SIG-M5 (cell line): ENCODE measurements at regions not wholly inside any gene's neighbourhood (a gene's known extent, or its start where the extent isn't known, plus 50 kb on each side); places are given as distances from the start of the nearest gene placed in this dataset.
"Not testable (repeated sequence)": the region's sequence is repeated elsewhere in the genome, so short reads cannot be mapped to it uniquely, and the experiment has no call there.

ENCODE experiments used
- DNase-seq: peaks from one replicate; lab custom pipeline; 2025; lab: John Stamatoyannopoulos, UW

DNA sequence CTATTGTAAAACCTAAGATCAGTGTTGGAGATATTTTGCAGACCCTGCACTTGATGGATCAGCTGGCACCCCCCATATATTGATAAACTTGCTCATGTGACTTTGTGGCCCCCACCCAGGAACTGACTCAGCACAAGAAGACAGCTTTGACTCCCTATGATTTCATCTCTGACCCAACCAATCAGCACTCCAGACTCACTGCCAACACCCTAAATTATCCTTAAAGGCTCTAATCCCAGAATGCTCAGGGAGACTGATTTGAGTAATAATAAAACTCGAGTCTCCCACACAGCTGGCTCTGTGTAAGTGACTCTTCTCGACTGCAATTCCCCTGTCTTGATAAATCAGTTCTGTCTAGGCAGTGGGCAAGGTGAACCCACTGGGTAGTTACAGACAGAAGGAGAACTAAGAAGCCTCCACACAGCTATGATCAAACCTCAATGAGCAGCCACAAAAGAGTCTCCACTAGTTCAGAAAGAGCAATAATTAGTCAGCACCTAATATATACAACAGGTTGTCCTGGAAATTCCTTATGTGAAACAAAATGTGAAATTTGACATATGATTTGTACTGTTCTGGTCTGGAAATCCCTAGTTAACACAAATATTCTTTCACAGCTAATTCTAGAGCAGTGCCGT, 52.2 kb downstream of the ACTL7B start:
- no peak for DNase-seq

- no peak for DNase-seq
Observed at GRCh38 chr9:108802967-108803366, 52.8 kb downstream of the ACTL7B start.

GRCh38 chr9:108801949-108802348, 53.8 kb downstream of the ACTL7B start:
- no peak for DNase-seq

DNA sequence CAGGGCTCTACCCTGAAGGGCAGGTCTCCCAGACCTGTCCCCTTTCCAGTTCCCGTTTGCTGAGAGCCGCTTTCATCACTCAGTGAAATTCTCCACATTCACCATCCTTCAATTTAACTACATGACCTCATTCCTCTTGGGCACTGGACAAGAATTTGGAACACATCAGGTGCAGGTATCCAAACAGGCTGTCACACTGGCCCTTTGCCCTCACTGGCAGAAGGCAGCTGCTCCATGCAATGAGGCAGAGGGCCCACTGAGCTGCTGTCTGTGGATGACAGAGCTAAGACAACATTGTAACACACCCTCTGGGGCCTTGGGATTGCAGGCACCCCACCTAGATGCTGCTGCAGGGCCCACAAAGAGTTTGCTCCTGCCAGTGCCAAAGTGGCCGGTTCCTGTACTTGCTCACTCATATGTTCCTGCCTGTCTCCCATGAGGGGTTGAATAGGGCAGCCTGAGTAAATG, 55.1 kb downstream of the ACTL7B start:
- DNase-seq, result no peak

DNA sequence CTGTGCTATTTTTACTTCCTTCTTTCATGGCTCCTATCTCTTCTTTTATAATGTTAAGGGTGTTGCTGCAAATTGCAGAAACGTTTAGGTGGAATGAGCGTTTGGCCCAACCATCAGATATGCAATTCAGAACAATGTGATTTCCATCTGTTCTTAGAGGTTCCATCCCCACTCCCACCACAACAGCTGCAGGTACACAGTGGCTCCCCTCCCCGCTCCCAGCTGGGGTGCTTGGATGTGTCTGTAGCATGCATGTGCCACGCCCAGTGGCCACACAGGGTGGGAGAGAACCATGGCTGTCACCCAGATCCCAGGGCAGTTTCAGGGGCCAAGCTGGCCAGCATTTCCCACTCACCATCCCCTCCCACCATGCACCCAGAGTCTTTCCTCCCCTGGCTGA, 62.2 kb downstream of the ACTL7B start:
- DNase-seq, result no peak

GRCh38 chr9:108789742-108790141, 66.0 kb downstream of the ACTL7B start:
- no peak for DNase-seq

DNA sequence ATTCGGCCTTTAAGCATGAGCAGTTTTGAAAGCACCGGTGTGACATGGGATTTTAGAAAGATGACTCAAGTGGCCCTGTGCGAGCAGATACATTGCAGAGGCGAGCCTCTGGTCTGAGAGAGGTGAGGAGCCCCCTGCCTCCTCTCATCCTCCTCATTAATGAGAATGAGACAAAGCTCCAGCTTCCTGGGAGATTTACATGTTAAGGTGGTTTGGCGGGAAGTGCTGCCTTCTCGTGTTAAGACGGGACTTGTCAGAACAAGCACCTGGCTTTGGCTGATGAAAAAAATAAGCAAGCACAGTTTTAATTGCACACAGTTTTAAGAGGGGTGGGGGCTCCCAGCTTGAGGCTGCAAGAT, 68.1 kb downstream of the ACTL7B start:
- no peak for DNase-seq

DNA sequence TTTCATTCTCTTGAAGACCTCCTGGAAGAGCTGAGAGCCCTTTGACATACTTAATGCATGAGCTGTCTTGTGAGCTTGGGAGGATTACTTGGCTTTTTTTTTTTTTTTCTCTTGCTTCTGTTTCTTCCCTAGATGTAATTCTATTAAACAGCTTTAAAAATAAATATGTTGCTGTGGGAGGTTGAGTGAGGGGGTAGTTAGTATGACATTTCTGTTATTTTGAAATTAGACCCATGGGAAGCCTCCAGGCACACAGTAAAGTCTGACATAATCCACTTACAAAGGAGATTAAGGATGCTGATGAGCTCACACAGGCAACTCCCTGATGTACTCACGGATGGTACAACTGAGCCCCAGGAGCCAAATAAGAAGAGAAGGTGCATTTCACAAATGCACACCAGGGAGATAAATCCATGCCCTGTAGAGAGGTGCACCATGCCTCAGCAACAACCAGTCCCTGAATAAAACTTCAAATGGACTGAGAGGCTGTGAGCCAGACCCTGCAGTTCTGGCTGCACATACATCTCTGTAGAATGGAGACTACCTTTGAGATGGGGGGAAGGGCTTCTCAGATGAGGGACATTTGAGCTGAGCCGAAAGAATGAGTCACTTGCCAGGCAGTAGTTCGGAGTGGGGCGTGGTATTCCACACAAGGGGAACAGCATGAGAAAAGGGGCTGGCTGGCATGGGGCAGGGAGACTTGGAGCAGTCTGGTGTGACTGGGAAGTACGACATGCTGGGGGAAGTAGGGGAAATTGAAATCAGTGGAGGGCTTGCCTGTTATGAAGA, 68.7 kb downstream of the ACTL7B start:
- DNase-seq, result no peak

GRCh38 chr9:108786322-108786721, 69.5 kb downstream of the ACTL7B start:
- no peak for DNase-seq

DNA sequence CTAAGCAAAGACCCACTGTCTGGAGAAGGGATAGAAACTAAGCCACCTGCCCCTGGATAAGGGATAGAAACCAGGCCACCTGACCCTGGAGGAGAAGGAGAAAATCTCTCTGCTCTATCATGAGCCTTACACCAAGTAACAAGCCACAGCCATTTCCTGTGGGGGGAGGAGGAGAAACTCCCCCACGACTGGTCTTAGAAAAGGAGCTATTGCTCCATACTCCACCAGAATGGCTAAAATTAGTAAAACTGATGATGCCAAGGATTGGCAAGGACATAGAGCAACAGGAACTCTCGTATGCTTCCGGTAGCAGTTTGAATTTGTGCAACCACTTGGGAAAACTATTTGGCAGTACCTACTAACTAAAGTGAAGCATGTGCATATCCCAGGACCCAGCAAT, 70.8 kb downstream of the ACTL7B start:
- DNase-seq, result no peak

DNA sequence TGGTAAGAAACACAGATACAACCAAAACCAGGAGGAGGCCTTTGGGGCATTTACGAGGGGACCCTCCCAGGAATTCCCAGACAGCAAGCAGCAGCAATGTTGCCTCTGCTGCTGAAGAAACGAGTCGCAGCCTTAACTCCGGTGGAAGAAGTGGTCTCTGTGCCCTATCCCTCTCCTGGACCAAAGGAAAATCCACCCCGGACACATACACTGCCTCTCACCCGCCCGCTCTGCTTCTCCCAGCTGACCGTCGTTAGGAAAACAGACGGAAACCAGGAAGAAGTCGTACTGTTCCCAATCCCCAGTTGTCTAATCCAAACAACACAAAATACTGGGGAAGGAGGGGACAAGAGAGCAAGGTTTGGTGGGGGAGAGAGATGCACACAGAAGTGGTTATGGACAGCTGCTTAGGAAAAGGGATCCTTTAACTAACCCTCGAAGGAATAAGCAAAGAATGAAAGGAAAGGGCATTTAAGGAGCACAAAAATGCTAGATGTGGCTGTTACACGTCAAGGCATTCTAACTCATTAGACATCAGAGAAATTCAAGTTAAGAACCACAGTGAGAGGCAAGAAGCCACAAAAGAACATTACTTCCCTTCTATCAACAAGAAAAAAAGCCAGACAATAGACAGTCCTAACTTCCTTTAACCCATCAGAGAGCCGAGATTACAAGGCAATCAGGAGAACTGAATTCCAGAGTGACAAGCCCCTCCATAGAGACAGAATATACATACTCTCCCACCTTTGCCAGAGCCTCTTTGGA, 71.9 kb downstream of the ACTL7B start:
- no peak for DNase-seq

DNA sequence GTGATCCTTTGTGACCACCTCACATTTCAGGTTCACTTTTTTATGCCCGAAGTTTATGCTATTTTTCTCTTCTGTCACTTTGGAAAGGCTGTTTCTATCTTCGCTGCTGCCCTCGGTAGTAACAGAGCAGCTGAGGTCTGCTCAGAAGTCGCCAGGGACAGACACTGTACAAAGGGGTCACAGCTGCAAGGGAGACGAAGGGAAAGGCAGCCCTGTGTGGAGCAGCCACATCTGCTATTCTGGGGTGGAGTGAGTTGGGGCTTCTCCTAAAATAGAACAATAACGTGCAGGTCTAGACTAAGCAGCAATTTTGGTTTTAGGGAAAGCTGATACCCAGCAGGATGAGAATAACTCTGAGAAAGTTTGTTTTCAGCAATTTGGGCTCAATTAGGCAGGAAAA, 72.5 kb downstream of the ACTL7B start:
- DNase-seq, result no peak

DNA sequence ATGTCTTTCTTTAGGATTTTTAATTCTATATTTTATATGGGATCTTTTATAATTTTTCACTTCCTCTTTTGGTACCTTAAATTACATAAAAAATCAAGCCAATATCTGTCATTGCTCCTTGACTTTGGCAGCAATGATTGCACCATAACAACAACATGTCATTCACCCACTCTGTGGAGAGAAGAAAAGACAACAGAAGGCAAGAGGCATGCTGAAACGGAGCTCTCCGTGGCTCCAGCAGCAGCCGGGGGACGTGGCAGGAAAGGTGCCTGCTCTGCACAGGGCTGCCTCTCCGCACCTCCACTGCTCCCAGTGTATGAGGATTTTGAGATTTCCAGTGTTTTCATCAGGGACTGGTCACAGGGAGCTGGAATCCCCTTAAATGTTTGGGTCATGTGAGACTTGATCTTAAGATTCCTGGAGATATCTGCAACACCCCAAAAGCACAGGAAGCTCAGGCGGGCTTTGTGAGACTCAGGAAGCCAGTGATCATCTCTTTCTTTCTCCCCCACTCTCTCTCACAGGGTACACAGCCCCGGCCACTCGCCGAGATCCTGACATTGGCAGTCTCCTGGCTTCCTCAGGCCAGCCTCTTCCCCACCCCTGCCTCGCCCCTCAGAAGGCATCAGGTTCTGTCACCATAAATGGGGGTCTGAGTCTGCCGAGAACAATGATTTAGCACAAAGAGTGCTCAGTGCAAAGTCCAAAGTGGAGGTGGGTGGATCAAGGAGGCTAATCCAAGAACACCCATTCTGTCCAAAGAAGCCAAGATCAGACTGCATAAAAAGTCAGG, 74.6 kb downstream of the ACTL7B start:
- peak; percentile 1 for DNase-seq

DNA sequence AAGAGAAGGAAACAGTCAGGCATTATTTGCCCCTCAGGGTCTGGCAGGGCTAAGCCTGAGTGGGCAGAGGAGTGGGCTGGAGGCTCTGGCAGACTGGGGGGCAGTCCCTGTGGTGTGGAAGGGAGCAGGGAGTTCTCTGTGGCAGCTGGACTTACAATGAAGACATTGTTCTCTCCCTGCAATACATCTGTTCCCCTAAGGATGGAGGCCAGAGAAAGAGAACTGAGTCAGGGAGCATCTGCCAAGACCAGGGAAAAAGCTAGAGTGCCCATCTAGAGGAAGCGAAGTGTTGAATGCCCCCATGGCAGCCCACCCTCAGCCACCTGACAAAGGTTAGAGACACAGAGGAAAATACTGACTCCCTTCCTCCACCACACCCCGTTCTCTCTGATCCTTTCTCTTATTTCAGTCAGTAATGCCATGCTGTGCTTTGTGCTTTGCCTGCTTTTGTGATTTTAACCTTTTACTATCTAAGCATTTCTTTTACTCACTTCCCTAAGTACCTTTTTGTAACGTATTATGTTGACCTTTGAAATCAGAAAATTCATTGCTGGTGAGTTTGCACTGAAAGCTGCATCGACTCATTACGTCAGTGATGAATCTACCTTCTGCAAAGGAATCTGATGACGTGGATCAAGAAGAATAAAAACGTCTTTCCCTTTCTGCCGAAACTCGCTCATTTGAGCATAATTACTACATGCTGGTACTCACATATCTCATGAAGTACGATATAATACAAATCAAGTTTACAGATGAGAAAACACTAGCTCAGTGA, 76.0 kb downstream of the ACTL7B start:
- no peak for DNase-seq

DNA sequence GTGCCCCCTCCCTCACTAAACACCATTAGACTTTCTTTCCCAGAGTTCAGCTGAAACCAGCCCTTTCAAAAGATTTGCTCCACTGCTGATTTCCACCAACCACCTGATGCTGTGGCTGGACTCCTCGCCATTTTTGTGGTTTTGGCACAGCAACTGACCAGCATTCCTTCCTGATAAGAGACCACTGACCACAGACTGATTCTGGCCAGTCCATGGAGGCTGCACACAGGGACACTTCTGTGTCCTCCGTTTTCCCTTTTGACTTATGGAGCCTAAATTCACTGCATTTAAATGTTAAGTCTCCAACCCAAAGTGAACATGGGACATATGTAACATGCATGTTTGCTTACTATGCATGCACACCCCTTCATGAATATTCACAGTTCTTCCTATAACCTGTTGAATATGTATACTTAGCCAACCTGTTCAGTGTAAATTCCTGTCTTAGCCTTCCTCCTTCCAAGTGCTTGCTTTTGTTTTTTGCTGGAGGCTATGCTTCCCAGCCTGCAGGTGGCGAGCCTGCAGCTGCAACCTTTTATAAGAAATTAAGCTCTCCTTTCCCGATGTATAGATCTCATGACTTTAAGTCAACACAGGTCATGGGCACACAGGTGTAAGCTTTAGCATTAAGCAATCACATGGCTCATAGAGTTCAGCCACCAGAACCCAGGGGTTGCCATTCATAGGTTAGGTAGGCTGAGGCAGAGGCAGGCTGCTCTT, 78.7 kb downstream of the ACTL7B start:
- no peak for DNase-seq

- DNase-seq, result no peak
Observed at GRCh38 chr9:108775901-108776306, 79.9 kb downstream of the ACTL7B start.

DNA sequence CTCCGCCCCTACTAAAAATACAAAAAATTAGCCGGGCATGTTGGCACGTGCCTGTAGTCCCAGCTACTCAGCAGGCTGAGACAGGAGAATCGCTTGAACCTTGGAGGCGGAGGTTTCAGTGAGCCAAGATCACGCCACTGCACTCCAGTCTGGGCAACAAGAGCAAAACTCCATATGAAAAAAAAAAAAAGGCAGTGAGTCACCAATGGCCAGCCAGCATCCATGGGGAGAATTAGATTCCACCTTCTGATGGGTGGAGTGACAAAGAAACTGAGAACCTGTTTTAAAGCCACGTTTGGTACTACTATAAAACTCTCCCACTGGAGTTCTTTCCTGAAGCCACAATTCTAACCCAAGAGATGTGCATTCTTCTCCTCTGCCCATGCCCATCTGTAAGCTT, 81.7 kb downstream of the ACTL7B start:
- DNase-seq, result not testable (repeated sequence)

DNA sequence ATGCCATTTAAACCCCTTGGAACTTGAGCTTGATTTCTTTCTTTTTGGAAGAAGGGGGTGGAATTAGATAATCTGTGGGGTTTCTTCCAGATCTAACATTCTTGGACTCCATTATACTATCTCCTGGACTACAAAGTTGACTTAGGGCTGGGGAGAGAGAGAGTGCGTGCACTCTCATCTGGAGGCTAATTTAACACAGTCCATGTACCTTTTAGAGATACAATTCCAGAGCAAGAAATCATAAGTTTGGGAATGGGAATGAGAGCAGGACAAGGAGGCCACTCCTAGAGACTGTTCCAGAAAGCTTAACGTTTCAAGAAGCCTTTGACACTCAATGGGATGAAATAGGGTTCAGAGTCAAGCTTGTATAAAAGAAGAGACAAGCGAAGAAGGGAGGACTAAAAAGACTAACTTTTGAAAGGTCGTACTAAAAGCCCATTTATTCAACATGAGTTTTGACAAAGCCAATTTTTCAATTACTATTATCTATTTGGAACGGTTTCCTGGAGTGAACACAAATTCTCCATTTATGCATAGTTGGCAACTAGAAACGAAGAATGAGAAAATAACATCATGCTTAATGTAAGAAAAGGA, 83.4 kb downstream of the ACTL7B start:
- no peak for DNase-seq

DNA sequence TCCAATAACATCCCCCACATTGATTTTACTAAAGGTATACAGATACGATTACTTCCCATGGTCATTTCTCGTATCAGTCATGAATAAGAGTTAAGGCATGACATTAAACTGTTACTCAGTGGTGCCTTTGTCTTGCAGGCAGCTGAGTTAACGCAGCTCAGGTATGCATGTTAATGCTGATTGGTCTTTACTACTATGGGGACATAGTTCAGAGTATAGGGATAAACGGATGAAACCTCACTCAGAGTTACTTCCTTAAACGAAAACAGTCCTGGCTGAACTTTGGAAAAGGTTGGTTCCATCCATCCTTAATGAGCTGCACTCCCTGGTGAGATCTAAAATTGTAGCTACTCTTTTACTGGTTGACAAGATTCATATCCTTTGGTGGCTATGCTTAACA, 87.0 kb downstream of the ACTL7B start:
- no peak for DNase-seq

- no peak for DNase-seq
Observed at GRCh38 chr9:108766626-108767161, 89.1 kb downstream of the ACTL7B start.
